Heart left ventricle (tissue), 13 donors: ENCODE measurements at regions not wholly inside any gene's neighbourhood (a gene's known extent, or its start where the extent isn't known, plus 50 kb on each side); places are given as distances from the start of the nearest gene placed in this dataset.

Experiments
- CTCF ChIP-seq, 12 donors: fragments of 200-600 bp; sonication (generic) in 4 of 12; IDR thresholded peaks; one replicate each; pipeline versions ENCODE4 v1.5.0 to v1.8.0; 2018 to 2022; ENCODE audit warnings: antibody characterized with exemption in 12 of 12, mild to moderate bottlenecking in 5 of 12
- POLR2A ChIP-seq, 2 donors: fragments of 450-650 bp; IDR thresholded peaks; one replicate each; pipeline ENCODE4 v1.6.1; 2017; ENCODE audit warnings: antibody characterized with exemption in 2 of 2, mild to moderate bottlenecking in 2 of 2, moderate library complexity in 2 of 2
- donor health status: ischemic (EF 13 %, LVEDD 7.1; RV severe dilation, severe dysfunction).
- donor health status: DM: no; HTN: yes; CAD: no.
- donor health status: DM: no; HTN: no; CAD: no.
- donor health status: ischemic (EF 25% LVEDD 6.9; RV normal size, moderate dysfunction).
- donor health status: ischemic (EF 25% LVEDD 5.7; RV mildly dilated, moderate dysfunction).
- donor health status: ischemic (EF 35%, LVEDD 5.7; RV mildly dilated, moderate dysfunction).
- donor health status: nonischemic (EF 11% LVEDD 7.7; RV severe dilation, severe dysfunction).
- donor health status: DM: yes; HTN: yes; CAD: no.
- donor health status: PGD.
- donor health status: ischemic (EF 29% LVEDD 5.4; RV normal size, mild dysfunction).
- donor health status: nonischemic (EF 23%, LVEDD 6.1; RV moderate dilation, normal function).

- no peak for TF ChIP-seq CTCF (IDR thresholded peaks at IDR 0.05)
- no peak for TF ChIP-seq POLR2A (IDR thresholded peaks at IDR 0.05)
Observed at GRCh38 chr5:98299435-98299834, 474.0 kb upstream of the RGMB start.
